PC-9 (cell line): ENCODE measurements at regions not wholly inside any gene's neighbourhood (a gene's known extent, or its start where the extent isn't known, plus 50 kb on each side); places are given as distances from the start of the nearest gene placed in this dataset.
"Not testable (repeated sequence)": the region's sequence is repeated elsewhere in the genome, so short reads cannot be mapped to it uniquely, and the experiment has no call there.

ENCODE experiments used
- CTCF ChIP-seq: fragments of 200-600 bp; sonication (generic); conservative IDR thresholded peaks from 2 replicates; pipeline ENCODE4 v1.6.1; 2017; ENCODE audit warnings: mixed run types, antibody characterized with exemption, mild to moderate bottlenecking, moderate library complexity
- EZH2 ChIP-seq: fragments of 200-600 bp; sonication (generic); IDR thresholded peaks from 2 replicates; pipeline ENCODE4 v1.8.0; 2017; ENCODE audit warnings: antibody characterized with exemption, low read depth

DNA sequence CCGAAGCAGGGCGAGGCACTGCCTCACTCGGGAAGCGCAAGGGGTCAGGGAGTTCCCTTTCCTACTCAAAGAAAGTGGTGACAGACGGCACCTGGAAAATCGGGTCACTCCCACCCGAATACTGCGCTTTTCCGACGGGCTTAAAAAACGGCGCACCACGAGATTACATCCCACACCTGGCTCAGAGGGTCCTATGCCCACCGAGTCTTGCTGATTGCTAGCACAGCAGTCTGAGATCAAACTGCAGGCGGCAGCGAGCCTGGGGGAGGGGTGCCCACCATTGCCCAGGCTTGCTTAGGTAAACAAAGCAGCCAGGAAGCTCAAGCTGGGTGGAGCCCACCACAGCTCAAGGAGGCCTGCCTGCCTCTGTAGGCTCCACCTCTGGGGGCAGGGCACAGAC lies 549.4 kb downstream of the KIF20B start:
- not testable (repeated sequence) for TF ChIP-seq CTCF, EZH2
